Mesothelial cell of epicardium (in vitro differentiated cells): ENCODE measurements at regions not wholly inside any gene's neighbourhood (a gene's known extent, or its start where the extent isn't known, plus 50 kb on each side); places are given as distances from the start of the nearest gene placed in this dataset.

ENCODE experiments used
- DNase-seq, 2 experiments: peaks; one replicate each; pipeline ENCODE4 v3.0.0; 2021; ENCODE audit warnings: low spot score in 2 of 2; ENCODE audit not compliant: unreplicated experiment in 2 of 2
- H3K27ac Mint-ChIP-seq: 2 replicates; pipeline ENCODE4 v1.8.0; 2021; ENCODE audit warnings: mixed read lengths
- H3K27me3 Mint-ChIP-seq: 2 replicates; pipeline ENCODE4 v1.8.0; 2021; ENCODE audit warnings: low read depth, mixed read lengths
- H3K36me3 Mint-ChIP-seq: 2 replicates; pipeline ENCODE4 v1.8.0; 2021; ENCODE audit warnings: mixed read lengths
- H3K4me1 Mint-ChIP-seq: 2 replicates; pipeline ENCODE4 v1.8.0; 2021; ENCODE audit warnings: mixed read lengths
- H3K4me3 Mint-ChIP-seq: 2 replicates; pipeline ENCODE4 v1.8.0; 2021; ENCODE audit warnings: mild to moderate bottlenecking, moderate library complexity, mixed read lengths
- H3K9me3 Mint-ChIP-seq: 2 replicates; pipeline ENCODE4 v1.8.0; 2021; ENCODE audit warnings: mixed read lengths
- CTCF ChIP-seq: fragments of 200-600 bp; sonication (generic); IDR thresholded peaks from one replicate; pipeline ENCODE4 v1.5.0; 2021; ENCODE audit warnings: antibody characterized with exemption; ENCODE audit not compliant: unreplicated experiment

- Mint-ChIP-seq H3K9me3 (peaks cover 33% of the 10 kb centered on the region), H3K27me3 (peaks cover 2% of the 10 kb centered on the region), H3K4me3 (no peak overlapping the region), H3K4me1 (no peaks in the 10 kb centered on the region), H3K27ac (no peak overlapping the region), H3K36me3 (no peaks in the 10 kb centered on the region)
- TF ChIP-seq CTCF = no peak
- DNase-seq = no peak
Measured at GRCh38 chr16:82567175-82567574, 59.6 kb upstream of the CDH13 start.

- Mint-ChIP-seq H3K4me1 (no peaks in the 10 kb centered on the region), H3K27ac (no peak overlapping the region), H3K27me3 (peaks cover 1% of the 10 kb centered on the region), H3K36me3 (no peaks in the 10 kb centered on the region), H3K4me3 (no peak overlapping the region), H3K9me3 (peaks cover 21% of the 10 kb centered on the region)
- DNase-seq = no peak
- TF ChIP-seq CTCF = no peak
Measured at GRCh38 chr16:82563401-82563800, 63.4 kb upstream of the CDH13 start.

DNA sequence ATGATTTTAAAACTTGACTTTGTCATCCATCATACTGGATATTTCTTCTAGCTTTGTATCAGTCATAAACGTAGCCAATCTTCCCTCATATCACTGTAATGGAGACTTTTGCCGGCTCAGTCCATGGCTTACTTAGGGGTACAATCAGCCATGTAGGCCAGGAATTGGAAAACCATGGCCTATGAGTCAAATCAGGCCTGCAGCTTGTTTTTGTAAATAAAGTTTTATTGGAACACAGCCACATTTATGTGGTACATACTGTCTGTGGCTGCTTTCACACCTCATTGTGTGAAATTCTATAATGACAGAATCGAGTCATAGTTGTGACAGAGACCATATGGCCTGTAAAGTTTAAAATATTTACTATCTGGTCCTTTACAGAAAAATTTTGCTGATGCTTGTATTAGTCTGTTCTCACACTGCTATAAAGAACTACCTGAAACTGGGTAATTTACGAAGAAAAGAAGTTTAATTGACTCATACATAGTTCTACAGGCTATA lies 64.5 kb upstream of the CDH13 start:
- Mint-ChIP-seq H3K4me3 (no peak overlapping the region), H3K9me3 (peaks cover 21% of the 10 kb centered on the region), H3K27ac (no peak overlapping the region), H3K4me1 (no peaks in the 10 kb centered on the region), H3K27me3 (peaks cover 1% of the 10 kb centered on the region), H3K36me3 (no peaks in the 10 kb centered on the region)
- TF ChIP-seq CTCF = no peak
- no peak for DNase-seq

- H3K27ac Mint-ChIP-seq = no peak overlapping the region
- no peak for DNase-seq
- TF ChIP-seq CTCF = no peak
- peaks cover 21% of the 10 kb centered on the region for H3K9me3 Mint-ChIP-seq
- H3K27me3 Mint-ChIP-seq = peaks cover 1% of the 10 kb centered on the region
- H3K4me3 Mint-ChIP-seq = no peak overlapping the region
- H3K36me3 Mint-ChIP-seq = no peaks in the 10 kb centered on the region
- H3K4me1 Mint-ChIP-seq = no peaks in the 10 kb centered on the region
Measured at GRCh38 chr16:82560805-82561325, 65.9 kb upstream of the CDH13 start.

DNA sequence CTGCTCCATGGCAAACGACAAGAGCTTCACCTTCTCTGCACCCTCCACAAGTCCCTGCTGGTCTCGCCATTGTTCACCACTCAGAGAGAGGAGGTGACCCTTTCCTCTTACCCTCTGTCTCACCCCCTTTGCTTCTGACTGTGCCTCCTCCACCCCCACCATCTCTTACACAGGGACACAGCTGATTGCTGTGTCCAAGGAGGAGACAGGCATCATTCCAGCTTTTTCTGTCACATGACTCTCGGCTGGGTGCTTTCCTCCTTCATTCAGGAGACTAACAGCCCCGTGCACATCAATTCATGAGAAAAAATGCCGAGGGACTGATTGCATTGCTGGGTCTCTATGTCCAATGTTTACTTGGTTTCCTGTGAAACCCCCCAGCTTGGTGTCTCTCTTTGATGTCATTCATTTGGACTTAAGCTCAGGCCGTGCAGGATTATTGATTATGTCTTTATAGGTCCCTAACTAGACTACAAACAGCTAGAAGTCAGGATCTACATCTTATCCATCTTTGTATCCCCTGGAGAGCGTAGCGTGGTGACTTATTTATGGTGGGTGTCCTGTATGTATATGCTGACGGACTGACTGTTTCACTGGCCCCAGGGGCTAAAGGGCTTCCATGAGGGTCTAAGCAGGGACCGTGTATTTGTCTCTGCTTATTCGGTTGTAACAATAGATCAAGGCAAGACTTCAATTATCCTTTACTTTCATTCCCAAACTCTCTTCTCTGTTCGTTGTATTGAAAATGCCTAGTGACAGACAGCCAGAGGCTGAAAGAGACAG lies 82.2 kb upstream of the CDH13 start:
- no peak for TF ChIP-seq CTCF
- Mint-ChIP-seq H3K4me3 (no peak overlapping the region), H3K27me3 (peaks cover 67% of the 10 kb centered on the region), H3K4me1 (no peaks in the 10 kb centered on the region), H3K36me3 (no peaks in the 10 kb centered on the region), H3K27ac (no peak overlapping the region), H3K9me3 (no peaks in the 10 kb centered on the region)
- no peak for DNase-seq
